ENCODE measurements at regions not wholly inside any gene's neighbourhood (a gene's known extent, or its start where the extent isn't known, plus 50 kb on each side); places are given as distances from the start of the nearest gene placed in this dataset.

GRCh38 chr3:191631496-191631895 is 170.5 kb downstream of the PYDC2 start:
- H3K4me3 ChIP-seq (ENCODE audit: low read depth in 1 of 3, low read length in 3 of 3) = no peak overlapping the region
- no peak for TF ChIP-seq JUND (IDR thresholded peaks at IDR 0.05)
- no peak for TF ChIP-seq REST (IDR thresholded peaks at IDR 0.05)
- TF ChIP-seq RXRA (IDR thresholded peaks at IDR 0.05) = no peak
- TF ChIP-seq RAD21 (IDR thresholded peaks at IDR 0.05) = no peak
- no peak for TF ChIP-seq FOXA2 (IDR thresholded peaks at IDR 0.05)
- TF ChIP-seq FOXA1 (IDR thresholded peaks at IDR 0.05) = no peak
- TF ChIP-seq YY1 (IDR thresholded peaks at IDR 0.05) = no peak
- TF ChIP-seq HNF4G (IDR thresholded peaks at IDR 0.05) = no peak
- no peak for TF ChIP-seq GABPA (IDR thresholded peaks at IDR 0.05 in 1 of 2, conservative IDR thresholded peaks at IDR 0.05 in 1 of 2)
- no peak for TF ChIP-seq ATF3 (IDR thresholded peaks at IDR 0.05)
- TF ChIP-seq HNF4A (conservative IDR thresholded peaks at IDR 0.05) = no peak
- no peak for TF ChIP-seq CTCF (IDR thresholded peaks at IDR 0.05; ENCODE audit: low read depth, low read length, missing input control)
- no peak for TF ChIP-seq EGR1 (IDR thresholded peaks at IDR 0.05; ENCODE audit: low read depth in 2 of 2)
- no peak for TF ChIP-seq TAF1 (conservative IDR thresholded peaks at IDR 0.05)
- no peak for TF ChIP-seq MAX (IDR thresholded peaks at IDR 0.05)
- TF ChIP-seq NR2F2 (IDR thresholded peaks at IDR 0.05) = no peak
- TF ChIP-seq ZBTB33 (IDR thresholded peaks at IDR 0.05) = no peak
- no peak for TF ChIP-seq SP1 (IDR thresholded peaks at IDR 0.05)
- no peak for DNase-seq (ENCODE audit: low spot score)
- no peaks in the 10 kb centered on the region for H3K36me3 ChIP-seq (ENCODE audit: control insufficient read depth in 4 of 4, insufficient read depth in 3 of 4, low read depth in 1 of 4, low read length in 3 of 4)
- H3K4me1 ChIP-seq (ENCODE audit: control insufficient read depth in 4 of 4, insufficient read depth in 4 of 4, low read length in 3 of 4) = no peaks in the 10 kb centered on the region
- H3K27ac ChIP-seq (ENCODE audit: low read depth in 1 of 2, low read length in 2 of 2) = no peak overlapping the region
- H3K9ac ChIP-seq (ENCODE audit: low read depth in 1 of 2, low read length in 2 of 2) = no peak overlapping the region
- WGBS = 81% methylated on average over 3 of the region's 3 CpGs
- H3K9me3 ChIP-seq (ENCODE audit: control insufficient read depth in 4 of 4, low read length in 3 of 4) = no peaks in the 10 kb centered on the region
- peaks cover 0 to 2% (median 0%) of the 10 kb centered on the region in 4 donors for H3K27me3 ChIP-seq (ENCODE audit: control insufficient read depth in 4 of 4, insufficient read depth in 4 of 4, low read length in 3 of 4)

All from liver (tissue), 8 donors.